ENCODE measurements at regions not wholly inside any gene's neighbourhood (a gene's known extent, or its start where the extent isn't known, plus 50 kb on each side); places are given as distances from the start of the nearest gene placed in this dataset.

DNA sequence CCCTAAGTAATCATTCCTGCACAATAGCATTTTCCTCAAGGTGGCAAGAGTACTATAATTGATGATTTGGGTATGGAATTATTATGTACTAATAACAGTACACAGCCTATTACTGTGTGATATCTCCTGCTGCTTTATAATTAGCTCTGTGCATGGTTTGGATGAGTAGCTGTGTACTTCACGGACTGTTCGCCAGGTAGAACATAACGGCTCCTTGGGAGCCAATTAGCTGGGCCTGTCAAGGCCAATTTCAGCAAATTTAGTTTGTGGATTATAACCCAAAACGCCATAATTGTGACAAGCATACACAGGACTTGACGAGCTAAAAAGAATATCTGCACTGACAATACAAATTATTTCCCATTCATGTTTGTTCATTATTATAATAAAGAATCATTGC, 1584.2 kb downstream of the SLITRK1 start:
- H3F3A ChIP-seq (ENCODE audit: insufficient read depth, low read length, poor library complexity, severe bottlenecking) = no peaks in the 10 kb centered on the region
- H3K27me3 ChIP-seq (ENCODE audit: insufficient read depth, low read depth, low read length) = no peaks in the 10 kb centered on the region
- no peaks in the 10 kb centered on the region for H3K36me3 ChIP-seq (ENCODE audit: insufficient read depth, low read length)
- H2AFZ ChIP-seq (ENCODE audit: low read depth, low read length) = no peak overlapping the region
- H3K9ac ChIP-seq (ENCODE audit: low read length) = no peak overlapping the region
- no peak overlapping the region for H3K27ac ChIP-seq (ENCODE audit: low read length)
- H3K79me2 ChIP-seq (replicated peaks; ENCODE audit: insufficient read depth, low read length) = no peaks in the 10 kb centered on the region
- H3K4me2 ChIP-seq (ENCODE audit: low read length) = no peak overlapping the region
- H4K20me1 ChIP-seq (ENCODE audit: insufficient read depth) = no peaks in the 10 kb centered on the region
- H3K9me3 ChIP-seq (ENCODE audit: low read length) = no peaks in the 10 kb centered on the region
- H3K9me2 ChIP-seq (ENCODE audit: insufficient read depth, low read length) = no peaks in the 10 kb centered on the region
- TF ChIP-seq EP300 (conservative IDR thresholded peaks at IDR 0.05; ENCODE audit: poor library complexity, severe bottlenecking) = no peak
- no peak for TF ChIP-seq MXI1 (conservative IDR thresholded peaks at IDR 0.05; ENCODE audit: poor library complexity, severe bottlenecking)
- TF ChIP-seq EZH2 (IDR thresholded peaks at IDR 0.05; ENCODE audit: borderline replicate concordance, insufficient read depth, low read length, poor library complexity, severe bottlenecking) = no peak
- no peak for TF ChIP-seq RAD21 (conservative IDR thresholded peaks at IDR 0.05)
- TF ChIP-seq, protein P1, sequence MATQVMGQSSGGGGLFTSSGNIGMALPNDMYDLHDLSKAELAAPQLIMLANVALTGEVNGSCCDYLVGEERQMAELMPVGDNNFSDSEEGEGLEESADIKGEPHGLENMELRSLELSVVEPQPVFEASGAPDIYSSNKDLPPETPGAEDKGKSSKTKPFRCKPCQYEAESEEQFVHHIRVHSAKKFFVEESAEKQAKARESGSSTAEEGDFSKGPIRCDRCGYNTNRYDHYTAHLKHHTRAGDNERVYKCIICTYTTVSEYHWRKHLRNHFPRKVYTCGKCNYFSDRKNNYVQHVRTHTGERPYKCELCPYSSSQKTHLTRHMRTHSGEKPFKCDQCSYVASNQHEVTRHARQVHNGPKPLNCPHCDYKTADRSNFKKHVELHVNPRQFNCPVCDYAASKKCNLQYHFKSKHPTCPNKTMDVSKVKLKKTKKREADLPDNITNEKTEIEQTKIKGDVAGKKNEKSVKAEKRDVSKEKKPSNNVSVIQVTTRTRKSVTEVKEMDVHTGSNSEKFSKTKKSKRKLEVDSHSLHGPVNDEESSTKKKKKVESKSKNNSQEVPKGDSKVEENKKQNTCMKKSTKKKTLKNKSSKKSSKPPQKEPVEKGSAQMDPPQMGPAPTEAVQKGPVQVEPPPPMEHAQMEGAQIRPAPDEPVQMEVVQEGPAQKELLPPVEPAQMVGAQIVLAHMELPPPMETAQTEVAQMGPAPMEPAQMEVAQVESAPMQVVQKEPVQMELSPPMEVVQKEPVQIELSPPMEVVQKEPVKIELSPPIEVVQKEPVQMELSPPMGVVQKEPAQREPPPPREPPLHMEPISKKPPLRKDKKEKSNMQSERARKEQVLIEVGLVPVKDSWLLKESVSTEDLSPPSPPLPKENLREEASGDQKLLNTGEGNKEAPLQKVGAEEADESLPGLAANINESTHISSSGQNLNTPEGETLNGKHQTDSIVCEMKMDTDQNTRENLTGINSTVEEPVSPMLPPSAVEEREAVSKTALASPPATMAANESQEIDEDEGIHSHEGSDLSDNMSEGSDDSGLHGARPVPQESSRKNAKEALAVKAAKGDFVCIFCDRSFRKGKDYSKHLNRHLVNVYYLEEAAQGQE (IDR thresholded peaks at IDR 0.05; ENCODE audit: borderline replicate concordance) = no peak
- TF ChIP-seq TAF1 (IDR thresholded peaks at IDR 0.05; ENCODE audit: low read depth) = no peak
- TF ChIP-seq POLR2AphosphoS5 (IDR thresholded peaks at IDR 0.05) = no peak
- TF ChIP-seq SMC3 (conservative IDR thresholded peaks at IDR 0.05; ENCODE audit: poor library complexity) = no peak
- TF ChIP-seq, protein P2, sequence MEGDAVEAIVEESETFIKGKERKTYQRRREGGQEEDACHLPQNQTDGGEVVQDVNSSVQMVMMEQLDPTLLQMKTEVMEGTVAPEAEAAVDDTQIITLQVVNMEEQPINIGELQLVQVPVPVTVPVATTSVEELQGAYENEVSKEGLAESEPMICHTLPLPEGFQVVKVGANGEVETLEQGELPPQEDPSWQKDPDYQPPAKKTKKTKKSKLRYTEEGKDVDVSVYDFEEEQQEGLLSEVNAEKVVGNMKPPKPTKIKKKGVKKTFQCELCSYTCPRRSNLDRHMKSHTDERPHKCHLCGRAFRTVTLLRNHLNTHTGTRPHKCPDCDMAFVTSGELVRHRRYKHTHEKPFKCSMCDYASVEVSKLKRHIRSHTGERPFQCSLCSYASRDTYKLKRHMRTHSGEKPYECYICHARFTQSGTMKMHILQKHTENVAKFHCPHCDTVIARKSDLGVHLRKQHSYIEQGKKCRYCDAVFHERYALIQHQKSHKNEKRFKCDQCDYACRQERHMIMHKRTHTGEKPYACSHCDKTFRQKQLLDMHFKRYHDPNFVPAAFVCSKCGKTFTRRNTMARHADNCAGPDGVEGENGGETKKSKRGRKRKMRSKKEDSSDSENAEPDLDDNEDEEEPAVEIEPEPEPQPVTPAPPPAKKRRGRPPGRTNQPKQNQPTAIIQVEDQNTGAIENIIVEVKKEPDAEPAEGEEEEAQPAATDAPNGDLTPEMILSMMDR (IDR thresholded peaks at IDR 0.05; ENCODE audit: poor library complexity, severe bottlenecking) = no peak
- no peak overlapping the region for H3K4me3 ChIP-seq (ENCODE audit: low read length)

DNA sequence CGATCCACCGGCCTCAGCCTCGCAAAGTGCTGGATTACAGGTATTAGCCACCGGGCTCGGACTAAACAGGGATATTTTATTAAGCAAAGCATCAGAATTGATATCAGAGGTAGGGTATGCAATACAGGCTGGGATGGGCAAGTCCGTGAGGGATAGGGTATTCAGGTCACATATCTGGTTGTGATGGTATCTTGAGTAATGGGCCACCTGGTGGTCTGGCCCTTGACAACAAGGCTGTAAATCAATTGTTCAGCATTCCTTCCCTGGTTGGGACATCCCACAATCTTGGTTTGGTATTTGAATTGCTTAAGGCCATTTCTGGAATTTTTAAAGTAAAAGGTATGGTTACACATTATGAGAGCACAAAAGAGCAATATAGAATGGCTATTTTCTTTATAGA, 1588.0 kb downstream of the SLITRK1 start:
- H3K79me2 ChIP-seq (replicated peaks; ENCODE audit: insufficient read depth, low read length) = no peaks in the 10 kb centered on the region
- H3K9me3 ChIP-seq (ENCODE audit: low read length) = no peaks in the 10 kb centered on the region
- TF ChIP-seq SMC3 (conservative IDR thresholded peaks at IDR 0.05; ENCODE audit: poor library complexity) (no peak), POLR2AphosphoS5 (IDR thresholded peaks at IDR 0.05) (no peak), EZH2 (IDR thresholded peaks at IDR 0.05; ENCODE audit: borderline replicate concordance, insufficient read depth, low read length, poor library complexity, severe bottlenecking) (no peak), EP300 (conservative IDR thresholded peaks at IDR 0.05; ENCODE audit: poor library complexity, severe bottlenecking) (no peak), MXI1 (conservative IDR thresholded peaks at IDR 0.05; ENCODE audit: poor library complexity, severe bottlenecking) (no peak), RAD21 (conservative IDR thresholded peaks at IDR 0.05) (no peak), TAF1 (IDR thresholded peaks at IDR 0.05; ENCODE audit: low read depth) (no peak)
- TF ChIP-seq, protein P1 (IDR thresholded peaks at IDR 0.05; ENCODE audit: borderline replicate concordance) = no peak
- TF ChIP-seq, protein P2 (IDR thresholded peaks at IDR 0.05; ENCODE audit: poor library complexity, severe bottlenecking) = no peak
- no peaks in the 10 kb centered on the region for H3K9me2 ChIP-seq (ENCODE audit: insufficient read depth, low read length)
- no peak overlapping the region for H3K4me2 ChIP-seq (ENCODE audit: low read length)
- no peaks in the 10 kb centered on the region for H4K20me1 ChIP-seq (ENCODE audit: insufficient read depth)
- no peak overlapping the region for H3K9ac ChIP-seq (ENCODE audit: low read length)
- H2AFZ ChIP-seq (ENCODE audit: low read depth, low read length) = no peak overlapping the region
- no peaks in the 10 kb centered on the region for H3K36me3 ChIP-seq (ENCODE audit: insufficient read depth, low read length)
- H3K27ac ChIP-seq (ENCODE audit: low read length) = no peak overlapping the region
- H3K27me3 ChIP-seq (ENCODE audit: insufficient read depth, low read depth, low read length) = no peaks in the 10 kb centered on the region
- H3K4me3 ChIP-seq (ENCODE audit: low read length) = no peak overlapping the region
- H3F3A ChIP-seq (ENCODE audit: insufficient read depth, low read length, poor library complexity, severe bottlenecking) = no peaks in the 10 kb centered on the region
